Mesenteric fat pad (tissue), 1 donor: ENCODE measurements at regions not wholly inside any gene's neighbourhood (a gene's known extent, or its start where the extent isn't known, plus 50 kb on each side); places are given as distances from the start of the nearest gene placed in this dataset.

Experiments used
- DNase-seq: peaks from one replicate; pipeline ENCODE4 v3.0.0-alpha.2; 2020; ENCODE audit warnings: low spot score
- donor health status: DM: yes; HTN: yes; CAD: no.

DNA sequence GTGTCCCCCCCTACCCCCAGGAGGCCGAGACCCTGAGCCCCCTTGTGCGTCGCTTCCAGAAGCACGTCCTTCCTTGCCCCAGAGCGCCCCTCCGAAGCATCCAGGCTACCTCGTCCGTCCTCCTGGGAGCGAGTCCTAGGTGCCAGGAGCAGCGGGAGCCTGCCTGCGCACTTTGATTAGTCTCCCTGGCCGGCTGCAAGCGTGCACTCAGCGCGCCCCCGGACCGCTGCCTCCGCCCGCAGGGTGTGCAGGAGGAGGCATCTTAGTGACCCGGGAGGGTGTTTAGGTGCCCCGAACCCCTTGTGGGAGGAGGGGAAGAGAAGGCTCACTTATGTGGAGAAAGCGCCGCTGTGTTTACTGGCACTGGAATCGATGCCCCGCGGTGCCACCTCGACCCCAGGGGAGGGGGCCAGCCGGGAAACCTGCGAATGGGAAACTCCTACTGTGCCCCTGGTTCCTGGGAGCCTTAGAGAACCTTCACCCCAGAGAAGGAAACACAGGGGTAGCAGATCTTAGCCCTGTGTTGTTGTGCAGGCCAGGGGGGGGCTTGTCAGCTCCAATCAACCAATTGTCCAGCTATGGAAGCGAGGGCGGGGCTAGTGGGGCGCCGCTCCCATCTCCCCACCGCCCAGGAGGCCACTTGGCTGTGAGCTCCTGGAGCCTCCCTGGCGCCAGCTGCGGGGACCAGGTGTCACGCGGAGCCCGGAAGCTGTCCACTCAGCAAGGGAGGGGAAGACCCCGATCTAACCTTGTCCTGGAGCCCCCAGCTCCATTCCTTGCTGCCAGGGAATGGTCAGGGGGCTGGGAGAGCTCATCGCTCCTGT, 922.8 kb upstream of the EEF2KMT start:
- no peak for DNase-seq

DNA sequence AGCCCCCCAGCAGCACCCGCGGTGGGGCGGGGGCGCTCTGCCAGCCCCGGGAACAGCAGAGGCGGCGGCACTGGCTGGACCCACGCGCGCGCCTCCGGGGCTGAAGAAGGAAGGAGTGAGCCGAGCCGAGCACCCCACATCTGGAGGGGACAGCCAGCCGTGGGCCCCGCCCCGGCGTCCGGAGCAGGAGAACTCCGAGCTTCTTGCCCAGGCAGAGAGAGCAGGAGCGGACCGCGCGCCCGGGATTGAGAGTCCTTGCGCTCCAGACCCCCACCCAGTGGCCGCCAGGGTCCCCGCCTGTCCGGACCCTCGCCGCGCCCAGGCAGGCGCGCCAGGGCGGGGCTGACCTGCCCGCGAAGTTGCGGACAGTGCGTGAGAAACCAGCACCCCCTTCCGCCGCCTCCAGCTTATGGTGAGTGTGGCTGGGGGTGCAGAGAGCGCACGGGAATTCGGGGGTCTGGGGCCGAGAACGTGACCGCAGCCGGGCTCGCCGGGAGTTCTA, 921.9 kb upstream of the EEF2KMT start:
- no peak for DNase-seq

DNA sequence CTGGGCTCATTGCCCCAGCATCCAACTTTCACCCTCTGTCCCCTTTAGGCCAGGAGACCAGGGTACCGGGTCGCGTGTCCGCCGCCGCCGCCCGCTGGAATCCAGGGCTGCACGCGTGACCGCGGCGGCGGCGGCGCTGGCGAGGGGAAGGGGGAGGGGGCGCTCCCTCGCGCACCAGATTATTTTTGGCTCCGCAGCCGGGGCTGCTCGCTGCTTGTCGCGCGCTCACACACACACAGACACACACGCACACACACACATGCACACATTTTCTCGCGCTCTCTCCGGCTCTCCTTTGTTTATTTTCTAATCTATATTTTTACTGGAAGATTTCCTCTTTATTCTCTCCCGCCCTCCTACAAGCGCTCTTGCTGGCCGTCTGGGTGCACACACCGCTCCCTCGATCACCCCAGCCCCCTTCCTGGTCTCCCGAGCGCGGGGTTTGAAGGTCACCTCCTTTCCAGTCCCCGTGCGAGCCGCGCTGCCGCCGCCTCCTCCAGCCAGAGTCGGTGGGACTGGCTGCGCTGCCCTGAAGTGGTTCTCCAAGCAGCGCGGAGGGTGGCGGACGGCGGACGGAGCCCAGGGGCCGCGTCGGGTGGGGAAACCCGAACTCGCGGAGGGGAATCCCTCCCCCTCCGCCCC, 921.4 kb upstream of the EEF2KMT start:
- no peak for DNase-seq

DNA sequence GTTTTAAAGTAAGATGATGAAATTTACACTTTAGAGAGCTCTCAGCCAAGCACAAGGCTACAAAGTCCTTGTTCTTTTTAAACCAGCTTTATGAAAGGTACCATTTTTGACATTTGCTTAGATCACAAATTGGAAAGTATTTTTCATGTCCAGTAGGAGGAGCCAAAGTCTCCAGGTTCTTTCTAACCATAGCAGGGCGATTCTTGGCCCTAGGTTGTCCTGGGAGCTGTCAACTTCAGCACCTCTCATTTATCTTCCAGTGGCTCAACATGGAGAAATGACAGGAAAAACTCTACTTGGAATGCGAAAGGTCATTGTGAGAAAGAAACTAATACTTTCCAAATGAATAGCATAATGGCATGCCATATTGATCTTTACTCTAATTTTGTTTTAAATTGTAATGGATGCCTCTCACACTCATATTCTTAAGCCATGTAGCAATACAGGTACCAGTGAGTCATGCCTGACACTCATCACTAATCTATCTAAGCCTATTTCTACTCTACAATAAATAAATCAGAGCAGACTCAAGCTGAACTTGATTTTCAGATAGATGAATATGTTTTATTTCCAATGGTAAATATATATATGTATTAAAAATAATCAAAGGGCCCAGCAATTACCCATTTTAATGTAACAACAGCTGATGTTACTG, 919.1 kb upstream of the EEF2KMT start:
- no peak for DNase-seq

DNA sequence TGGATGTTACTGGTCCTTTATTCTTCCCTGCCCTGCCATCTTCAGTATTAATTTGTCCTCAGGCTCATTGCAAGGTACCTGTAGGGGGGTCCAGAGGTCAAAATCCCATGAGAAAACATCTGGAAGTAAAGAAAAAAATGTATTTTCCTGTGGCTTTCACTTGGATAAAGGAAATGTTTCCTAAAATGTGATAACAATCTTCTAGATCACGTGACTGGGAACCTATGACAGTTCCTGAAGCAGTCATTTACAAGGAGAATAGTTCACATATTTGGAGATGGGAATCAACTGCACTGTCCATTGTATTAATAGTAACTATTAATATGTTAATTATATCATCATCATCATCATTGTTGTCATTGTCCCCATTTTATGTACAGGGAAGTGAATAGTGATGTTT, 915.1 kb upstream of the EEF2KMT start:
- no peak for DNase-seq

DNA sequence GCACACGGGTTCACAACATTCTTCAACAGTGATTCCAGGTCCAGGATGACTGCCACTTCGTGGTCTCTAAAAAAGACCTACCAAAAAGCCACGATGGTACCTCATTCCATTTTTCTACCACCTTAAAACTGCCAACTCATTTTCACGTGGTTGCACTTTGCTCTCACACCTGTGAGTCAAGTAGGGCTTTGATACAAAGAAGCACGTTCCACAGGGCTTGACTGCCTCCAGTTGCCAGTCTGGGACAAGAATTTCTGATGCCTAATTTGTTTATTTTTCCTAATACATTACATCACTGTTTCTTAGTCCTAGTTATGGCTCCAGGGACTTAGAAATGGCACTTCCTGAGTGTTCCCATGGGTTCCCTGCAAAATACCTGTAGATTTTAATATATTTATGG, 911.6 kb upstream of the EEF2KMT start:
- no peak for DNase-seq

DNA sequence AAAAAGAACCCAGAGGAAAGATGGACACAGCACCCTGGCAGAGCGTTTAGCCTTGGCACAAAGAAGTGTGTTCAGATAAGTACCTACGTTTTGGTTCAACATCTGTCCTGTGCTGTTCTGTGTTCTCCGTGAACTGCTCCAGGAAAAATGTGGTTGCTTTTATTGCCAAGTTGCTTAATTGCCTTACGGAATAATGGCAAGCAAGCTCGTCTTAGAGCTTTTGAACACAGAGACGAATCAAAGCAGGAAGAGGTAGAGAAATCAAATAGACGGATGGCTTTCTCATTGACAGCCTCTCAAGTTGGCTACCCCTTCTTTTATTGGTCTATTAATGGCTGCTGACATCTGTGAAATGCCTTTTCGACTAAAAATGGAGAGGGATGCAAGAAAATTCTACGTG, 911.1 kb upstream of the EEF2KMT start:
- no peak for DNase-seq

DNA sequence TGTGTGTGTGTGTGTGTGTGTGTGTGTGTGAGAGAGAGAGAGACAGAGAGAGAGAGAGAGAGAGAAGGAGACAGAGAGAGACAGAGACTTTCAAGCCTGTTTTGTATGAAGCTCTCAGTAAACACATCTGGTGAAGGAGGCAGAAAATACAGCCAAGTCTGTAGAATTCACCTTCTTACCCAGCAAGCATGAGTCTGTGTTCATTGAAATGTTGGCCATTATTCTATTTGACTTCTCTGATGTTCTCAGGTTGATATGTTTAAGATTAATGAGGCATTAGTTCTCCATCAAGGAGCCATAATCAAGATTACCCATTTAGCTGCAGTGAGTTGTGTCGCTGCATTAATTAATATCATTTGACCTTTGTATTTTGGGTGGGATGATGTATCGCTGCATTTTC, 895.8 kb upstream of the EEF2KMT start:
- DNase-seq: no peak

DNA sequence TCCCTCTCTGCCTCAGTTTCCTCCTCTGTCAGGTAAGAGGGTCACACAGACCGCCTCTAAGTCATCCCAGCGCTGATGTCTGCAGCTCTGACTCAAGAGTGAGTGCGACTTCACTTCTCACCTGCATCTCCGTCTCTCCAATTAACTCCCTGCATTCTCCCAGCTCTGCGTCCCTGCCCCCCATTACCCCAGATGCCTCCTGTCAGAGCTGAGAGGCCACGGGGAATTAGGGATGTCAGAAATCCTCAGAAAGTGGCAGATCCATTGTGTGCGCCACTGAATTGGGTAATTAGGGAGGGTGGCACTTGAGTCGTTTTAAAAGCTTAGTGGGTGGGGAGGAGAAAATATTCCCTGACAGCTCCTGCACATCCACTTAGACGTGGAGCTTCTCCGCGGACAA, 885.4 kb upstream of the EEF2KMT start:
- DNase-seq: no peak

DNA sequence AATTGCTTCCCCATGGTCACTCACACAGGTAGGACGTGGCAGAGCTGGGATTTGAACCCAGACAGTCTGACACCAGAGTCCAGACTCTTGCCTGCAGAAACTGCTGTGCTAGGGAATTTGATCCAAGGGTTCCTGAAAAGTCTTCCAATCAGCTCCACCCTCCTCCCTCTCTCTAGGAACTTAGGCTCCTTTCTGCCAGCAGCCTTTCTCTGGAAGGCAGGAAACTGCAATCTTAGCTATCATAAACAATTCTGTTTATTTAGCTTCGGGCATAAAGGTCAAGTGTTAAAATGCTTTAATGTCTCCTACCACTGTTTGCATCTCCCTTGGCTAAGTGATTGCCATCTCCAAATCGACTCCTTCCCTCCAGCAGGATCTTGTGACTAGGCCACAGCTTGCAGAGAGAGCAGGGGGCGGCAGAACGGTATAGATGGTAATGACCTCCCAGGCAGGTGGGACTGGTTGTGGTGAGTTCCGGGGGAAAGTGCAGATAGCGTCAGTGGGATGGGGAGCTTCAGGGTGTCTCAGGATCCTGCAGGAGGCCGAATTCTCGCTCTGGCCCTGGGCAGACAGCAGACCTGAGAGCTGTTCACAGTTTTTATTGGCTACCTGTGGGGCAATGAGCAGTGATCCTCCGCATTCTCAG, 882.4 kb upstream of the EEF2KMT start:
- no peak for DNase-seq

DNA sequence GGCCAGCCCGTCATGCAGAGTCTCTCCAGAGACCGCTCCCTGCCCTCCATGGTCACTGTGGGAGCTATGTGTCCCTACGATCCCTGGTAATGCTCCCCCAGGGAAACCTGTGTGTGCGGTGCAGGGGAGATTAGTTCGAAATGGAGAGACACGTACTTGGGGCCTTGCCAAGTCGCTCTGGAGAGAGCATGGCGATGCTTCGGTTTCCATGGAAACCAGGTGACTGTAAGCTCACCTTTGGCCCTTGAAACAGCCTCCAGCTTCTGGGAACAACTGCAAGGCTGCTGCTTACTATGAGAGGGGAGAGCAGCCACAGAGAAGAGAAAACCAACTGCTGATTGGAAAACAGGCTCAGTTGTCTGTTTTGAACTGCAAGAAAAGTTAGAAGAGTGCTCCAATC, 879.7 kb upstream of the EEF2KMT start:
- DNase-seq: no peak

DNA sequence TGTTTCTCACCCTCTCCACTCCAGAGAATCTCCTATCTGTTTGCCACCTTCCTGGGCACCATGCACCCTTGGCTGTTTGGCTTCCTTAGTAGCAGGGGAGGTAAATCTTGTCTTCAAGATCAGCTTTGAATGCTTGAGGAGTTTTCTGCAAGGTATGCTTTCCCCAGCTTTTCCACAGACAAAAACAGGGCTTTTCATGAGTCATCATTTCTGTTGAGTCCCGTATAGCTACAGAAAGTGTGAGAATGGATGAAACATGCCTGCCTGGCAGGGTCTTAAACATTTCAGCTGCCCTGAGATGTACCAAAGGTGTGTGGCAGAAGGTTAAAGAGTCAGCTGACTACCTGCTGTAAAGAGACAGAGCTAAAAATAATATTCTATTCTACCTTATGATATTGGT, 875.2 kb upstream of the EEF2KMT start:
- DNase-seq: no peak

DNA sequence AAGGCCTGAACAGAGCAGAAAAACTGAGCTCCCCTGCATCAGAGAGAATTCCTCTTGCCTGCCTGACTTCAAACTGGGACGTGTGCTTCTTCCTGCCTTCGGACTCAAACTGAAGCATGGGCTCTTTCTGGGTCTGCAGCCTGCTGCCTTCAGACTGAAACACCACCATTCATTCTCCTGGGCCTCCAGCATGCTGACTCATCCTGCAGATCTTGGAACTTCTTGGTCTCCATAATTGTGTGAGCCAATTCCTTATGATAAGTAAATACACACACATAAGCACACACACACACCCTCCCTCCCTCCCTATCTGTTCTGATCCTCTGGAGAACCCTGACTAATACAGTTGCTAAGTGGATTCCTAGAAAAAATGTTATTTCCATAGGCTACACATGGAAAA, 874.3 kb upstream of the EEF2KMT start:
- DNase-seq: no peak

DNA sequence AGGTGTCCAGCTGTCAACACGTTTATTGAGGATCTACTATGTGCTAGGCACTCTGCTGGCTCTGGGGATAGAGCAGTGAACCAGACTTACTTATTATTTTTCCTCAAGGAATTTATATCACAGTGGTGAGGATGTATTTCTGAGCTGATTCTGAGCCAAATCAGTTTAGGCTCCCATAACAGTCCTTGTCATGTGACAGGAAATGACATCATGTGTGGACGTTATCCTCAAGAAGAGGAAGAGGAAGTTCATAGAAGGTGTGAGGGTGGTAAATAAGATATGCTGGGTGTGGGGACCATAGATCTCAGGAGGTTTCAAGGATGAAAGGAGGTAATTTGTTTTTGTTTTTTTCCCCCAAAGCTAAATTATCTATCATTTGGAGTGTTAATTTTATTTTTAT, 873.5 kb upstream of the EEF2KMT start:
- DNase-seq: no peak

DNA sequence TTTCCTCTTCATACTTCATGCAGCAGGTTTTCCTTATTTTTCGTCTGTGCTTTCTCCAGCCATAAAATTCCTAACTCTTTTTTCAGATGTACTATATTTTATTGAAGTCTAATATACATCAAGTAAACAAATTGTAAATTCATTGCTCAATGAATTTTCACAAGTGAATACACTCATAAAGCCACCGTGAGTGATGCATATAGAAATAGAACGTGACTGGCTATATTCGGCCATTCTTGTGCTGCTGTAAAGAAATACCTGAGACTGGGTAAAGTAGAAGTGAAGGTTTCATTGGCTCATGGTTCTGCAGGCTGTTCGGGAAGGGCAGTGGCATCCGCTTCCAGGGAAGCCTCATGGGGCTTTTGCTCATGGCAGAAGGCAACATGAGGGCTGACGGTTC, 868.4 kb upstream of the EEF2KMT start:
- DNase-seq: no peak

DNA sequence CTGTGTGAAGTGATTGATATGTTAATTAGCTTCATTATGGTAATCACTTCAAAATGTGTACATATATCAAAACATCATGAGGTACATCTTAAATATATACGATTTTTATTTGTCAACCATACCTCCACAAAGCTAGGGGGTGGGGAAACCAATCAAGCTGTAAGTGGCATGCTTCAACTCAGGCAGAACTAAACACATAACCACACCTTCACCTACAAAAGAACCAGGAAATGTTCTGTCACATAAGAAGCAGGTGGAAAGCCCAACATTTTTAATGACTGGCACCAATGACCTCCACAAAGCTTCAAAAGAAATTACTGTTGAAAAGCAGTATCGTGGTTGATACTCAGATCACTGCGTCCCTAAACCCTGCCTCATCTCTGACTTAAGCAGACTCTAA, 867.7 kb upstream of the EEF2KMT start:
- DNase-seq: no peak

DNA sequence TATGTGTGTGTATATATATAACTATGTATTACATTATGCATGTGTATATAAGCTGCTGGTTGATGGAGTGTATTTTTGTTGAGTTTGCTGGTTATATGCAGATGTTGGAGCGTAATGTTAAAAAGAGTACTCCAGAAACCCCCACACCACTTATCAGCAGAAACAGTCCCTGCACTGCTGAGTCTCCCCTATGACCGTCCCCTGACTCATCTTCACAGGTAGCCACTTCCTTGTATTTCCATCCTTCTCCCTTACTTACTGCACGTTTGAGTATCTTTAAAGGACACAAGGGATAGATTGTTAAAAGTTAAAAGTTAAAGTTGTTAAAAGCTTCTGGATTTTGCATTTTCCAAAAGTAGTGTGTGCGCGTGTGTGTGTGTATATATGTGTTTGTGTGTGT, 853.9 kb upstream of the EEF2KMT start:
- no peak for DNase-seq

DNA sequence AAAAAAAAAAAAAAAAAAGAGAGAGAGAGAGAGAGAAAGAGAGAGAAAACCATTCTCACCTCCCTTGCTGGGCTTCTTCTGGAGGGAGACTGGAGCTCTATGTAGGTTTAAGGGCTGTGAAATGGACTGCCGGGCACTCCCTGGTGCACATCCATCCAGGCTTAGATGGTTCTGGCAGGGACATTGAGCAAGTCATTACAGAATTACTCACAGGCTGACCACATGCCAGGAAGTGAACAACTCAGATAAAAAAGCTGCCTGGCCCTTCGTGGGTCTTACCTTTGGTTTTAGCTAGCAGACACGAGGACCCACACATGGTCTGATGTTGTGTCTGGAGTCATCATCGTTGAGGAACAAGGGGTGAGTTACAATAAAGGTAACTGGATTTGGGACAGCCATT, 847.4 kb upstream of the EEF2KMT start:
- no peak for DNase-seq

DNA sequence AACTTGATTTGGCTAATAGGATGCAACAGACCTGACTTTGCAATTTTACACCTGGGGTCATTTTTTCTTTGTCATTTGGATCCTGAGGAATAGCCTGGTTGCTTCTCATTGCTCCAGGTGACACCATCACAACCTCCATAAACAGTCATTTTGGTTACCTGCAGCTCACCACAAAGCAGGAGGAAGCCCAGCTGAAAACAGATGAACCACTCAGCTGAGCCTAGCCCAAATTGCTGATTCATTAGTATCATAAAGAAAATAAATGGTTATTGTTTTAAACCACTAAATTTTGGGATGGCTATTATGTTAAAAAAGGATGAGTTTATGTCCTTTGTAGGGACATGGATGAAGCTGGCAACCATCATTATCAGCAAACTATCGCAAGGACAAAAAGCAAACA, 841.0 kb upstream of the EEF2KMT start:
- DNase-seq: no peak

DNA sequence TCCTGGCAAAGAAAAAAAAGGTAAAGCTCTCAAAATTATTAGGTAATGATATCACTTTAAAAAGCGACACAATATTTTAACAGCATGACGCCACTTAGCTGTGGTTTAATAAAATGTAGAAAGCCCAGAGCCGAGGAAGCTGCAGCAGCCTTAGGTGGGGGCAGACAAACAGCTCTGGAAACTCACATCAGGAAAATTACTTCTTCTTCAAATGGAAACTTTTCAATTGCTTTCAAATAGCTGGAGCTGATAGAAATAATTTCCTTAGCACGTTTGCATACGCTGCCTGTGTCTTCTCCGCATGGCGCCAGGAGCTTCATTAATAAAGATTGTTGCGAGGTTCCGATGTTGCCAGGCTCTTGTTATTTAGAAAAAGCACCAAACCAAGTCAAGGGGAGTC, 835.3 kb upstream of the EEF2KMT start:
- DNase-seq: no peak

DNA sequence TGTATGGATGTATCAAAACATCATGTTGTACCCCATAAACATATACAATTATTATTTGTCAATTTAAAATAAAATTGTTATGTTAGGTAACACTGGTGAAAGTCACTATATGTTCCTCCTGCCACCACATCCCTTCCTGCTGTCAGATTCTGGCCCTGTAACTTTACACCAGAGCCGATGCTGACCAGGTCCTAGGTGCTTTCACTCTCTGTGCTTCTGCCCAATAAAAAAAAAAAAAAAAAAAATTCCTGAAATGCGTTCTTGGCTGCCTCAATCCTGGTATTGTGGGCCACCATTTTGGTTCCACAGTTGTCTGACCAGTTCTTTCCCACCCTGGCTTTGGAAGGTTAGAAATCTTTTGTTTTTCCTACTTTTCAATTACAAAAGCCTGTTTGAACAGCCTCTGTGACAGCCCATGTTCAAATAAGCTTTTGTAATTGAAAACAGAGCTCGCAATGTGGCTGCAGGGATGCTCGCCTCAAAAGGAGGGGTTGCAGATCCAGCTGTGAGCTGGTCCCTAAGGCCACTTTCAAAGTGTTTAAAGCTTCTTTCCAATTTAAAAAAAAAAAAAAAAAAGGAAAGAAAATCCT, 831.0 kb upstream of the EEF2KMT start:
- DNase-seq: no peak

DNA sequence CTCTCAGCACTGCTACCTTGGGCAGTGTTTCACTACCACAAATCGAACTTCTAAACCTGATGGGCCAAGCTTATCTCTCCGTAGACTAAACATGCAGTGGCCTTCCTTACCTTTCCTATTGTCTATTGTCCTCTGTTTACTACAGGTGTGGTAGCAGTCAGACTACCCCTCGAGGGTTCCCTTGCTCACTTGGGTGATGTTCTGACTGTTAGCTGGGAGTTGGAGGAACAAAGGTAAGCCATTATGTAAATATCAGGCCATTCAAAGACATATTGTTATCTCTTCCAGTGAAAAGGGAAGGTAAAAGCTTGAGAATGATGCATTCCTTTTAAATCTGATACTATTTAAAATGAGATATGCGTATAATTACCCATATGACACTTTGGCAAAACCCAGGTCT, 828.3 kb upstream of the EEF2KMT start:
- no peak for DNase-seq
